ENCODE measurements at regions not wholly inside any gene's neighbourhood (a gene's known extent, or its start where the extent isn't known, plus 50 kb on each side); places are given as distances from the start of the nearest gene placed in this dataset.
"Not testable (repeated sequence)": the region's sequence is repeated elsewhere in the genome, so short reads cannot be mapped to it uniquely, and the experiment has no call there.

- DNase-seq (ENCODE audit: low read depth, low spot score): no peak
These were observed 268.2 kb downstream of the SH3GL2 start for GRCh38 chr9:17846948-17847655.

DNA sequence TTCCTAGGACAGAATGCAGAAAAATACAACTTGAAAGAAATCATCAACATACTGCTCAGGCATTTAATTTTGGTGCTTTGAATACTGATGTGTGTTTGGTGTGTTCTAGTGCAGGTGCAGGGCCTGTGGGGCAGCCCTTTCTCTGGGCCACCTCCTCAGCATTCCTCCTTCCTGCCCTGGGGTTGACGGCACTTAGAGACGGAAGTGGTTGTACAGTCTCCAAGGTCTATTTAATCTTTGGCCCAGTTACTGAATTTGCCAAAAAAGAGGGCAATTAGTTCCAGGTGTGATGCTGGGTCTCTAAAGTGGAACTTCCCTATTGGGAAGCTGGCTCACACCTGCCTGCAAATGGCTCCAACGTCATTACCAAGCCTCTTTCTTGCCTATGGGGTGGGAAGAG, 269.0 kb downstream of the SH3GL2 start:
- no peak for DNase-seq (ENCODE audit: low read depth, low spot score)

DNA sequence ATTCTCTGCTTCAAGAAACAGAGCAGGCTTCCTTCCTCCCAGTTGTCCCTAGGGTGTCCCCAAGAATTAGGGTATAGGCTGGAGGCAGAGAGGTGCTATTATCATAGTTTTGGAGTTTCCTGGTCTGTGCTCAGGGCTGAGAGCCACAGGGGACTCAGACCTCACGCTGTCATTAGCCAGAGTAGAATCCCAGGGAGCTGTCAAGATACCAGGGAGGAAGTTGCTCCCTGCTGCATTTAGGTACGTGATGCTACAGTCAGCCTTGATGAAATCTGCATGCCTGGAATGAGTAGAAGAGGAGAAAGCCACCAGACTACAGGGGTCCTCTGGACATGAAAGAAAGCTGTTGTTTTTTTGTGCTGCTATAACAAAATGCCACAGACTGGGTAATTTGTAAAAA, 273.2 kb downstream of the SH3GL2 start:
- DNase-seq (ENCODE audit: low read depth, low spot score): no peak

DNA sequence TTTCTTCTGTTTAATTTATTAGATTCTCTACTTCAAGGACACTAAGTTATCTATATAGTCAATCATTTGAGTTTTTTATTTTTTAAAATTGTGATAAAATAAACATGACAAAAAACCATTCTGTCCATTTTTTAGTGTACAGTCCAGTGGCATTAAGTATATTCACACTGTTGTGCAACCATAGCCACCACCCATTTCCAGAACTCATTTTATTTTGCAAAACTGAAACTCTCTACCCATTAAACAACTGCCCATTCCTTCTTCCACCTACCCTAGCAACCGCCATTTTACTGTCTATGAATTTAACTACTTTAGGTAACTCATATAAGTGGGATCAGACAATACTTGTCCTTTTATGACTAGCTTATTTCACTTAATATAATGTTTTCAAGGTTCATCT, 275.6 kb downstream of the SH3GL2 start:
- no peak for DNase-seq (ENCODE audit: low read depth, low spot score)

GRCh38 chr9:17856995-17857394, 278.1 kb downstream of the SH3GL2 start:
- no peak for DNase-seq (ENCODE audit: low read depth, low spot score)

GRCh38 chr9:17859228-17859627, 280.4 kb downstream of the SH3GL2 start:
- peak; percentile 1 for DNase-seq (ENCODE audit: low read depth, low spot score)

- DNase-seq (ENCODE audit: low read depth, low spot score): no peak
These were observed 281.1 kb downstream of the SH3GL2 start for GRCh38 chr9:17859987-17860386.

GRCh38 chr9:17862101-17862500, 283.2 kb downstream of the SH3GL2 start:
- no peak for DNase-seq (ENCODE audit: low read depth, low spot score)

- no peak for DNase-seq (ENCODE audit: low read depth, low spot score)
These were observed 283.8 kb downstream of the SH3GL2 start for GRCh38 chr9:17862629-17863028.

DNA sequence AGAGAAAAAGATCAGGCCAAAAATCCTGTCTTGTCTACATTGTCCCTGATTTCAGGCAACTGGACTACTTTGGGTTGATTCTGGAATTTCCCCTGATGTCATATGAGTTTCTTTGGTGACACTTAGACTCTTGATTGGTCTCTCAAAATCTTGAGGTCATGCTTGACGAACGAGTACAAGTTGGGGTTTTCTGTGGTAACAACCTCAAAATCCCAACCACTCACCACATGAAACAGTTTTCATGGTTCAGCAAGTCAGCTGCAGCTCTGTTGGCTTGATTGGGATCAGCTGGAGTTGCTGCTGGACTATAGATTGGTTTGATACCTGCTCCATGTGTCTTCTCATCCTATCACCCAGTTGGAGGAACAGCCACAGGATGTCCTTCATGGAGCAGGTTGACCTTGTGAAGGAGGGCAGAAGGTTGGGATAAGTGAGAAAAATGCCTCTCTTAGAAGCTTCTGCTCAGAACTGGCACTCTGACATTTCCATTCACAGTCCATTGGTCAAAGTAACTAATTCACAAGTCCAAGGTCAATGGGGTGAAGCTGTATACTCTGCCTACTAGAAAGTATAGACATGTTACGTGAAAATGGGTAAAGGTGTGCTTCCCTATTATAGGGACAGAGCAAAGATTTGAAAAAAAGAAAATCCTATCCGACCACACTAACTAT, 284.5 kb downstream of the SH3GL2 start:
- DNase-seq (ENCODE audit: low read depth, low spot score): no peak

DNA sequence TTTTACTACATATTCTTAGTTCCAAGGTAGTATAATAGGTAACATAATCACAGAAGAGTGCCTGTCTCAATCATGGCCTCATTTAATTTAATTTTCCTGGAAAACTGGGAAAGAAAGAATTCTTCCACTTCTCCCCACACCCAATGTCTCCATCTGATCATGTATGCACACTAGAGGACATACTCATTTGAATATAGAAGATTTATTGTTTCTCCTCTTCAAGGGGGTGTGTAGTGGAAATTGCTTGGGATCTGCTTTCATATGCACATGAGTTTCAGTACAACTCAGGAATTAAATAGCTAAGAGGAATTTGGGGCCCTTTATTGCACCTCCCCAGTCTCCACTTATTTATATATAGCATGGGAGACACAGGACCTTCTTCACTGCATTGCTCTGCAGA, 285.1 kb downstream of the SH3GL2 start:
- no peak for DNase-seq (ENCODE audit: low read depth, low spot score)

DNA sequence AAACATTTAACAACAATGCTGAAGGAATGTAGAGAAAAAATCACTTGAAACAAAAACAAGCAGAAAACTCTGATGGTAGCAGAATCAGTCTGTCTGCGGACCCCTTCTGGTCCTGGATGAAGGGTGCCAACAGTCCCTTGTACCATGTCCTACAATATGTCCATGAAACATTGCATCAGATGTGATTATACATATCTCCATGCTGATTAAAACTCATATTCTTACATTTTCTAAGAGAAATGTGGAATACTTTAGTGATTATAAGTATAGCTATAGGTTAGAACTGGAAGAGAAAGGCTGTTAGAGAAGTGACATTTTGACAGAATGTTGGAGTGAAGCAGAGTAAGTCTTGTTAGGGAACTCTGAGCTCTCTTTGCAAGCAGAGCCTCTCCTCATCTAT, 286.1 kb downstream of the SH3GL2 start:
- no peak for DNase-seq (ENCODE audit: low read depth, low spot score)

- no peak for DNase-seq (ENCODE audit: low read depth, low spot score)
These were observed 287.0 kb downstream of the SH3GL2 start for GRCh38 chr9:17865881-17866280.

- no peak for DNase-seq (ENCODE audit: low read depth, low spot score)
These were observed 291.9 kb downstream of the SH3GL2 start for GRCh38 chr9:17870722-17871121.

GRCh38 chr9:17871213-17871890, 292.5 kb downstream of the SH3GL2 start:
- no peak for DNase-seq (ENCODE audit: low read depth, low spot score)

- DNase-seq (ENCODE audit: low read depth, low spot score): no peak
These were observed 297.0 kb downstream of the SH3GL2 start for GRCh38 chr9:17875886-17876285.

DNA sequence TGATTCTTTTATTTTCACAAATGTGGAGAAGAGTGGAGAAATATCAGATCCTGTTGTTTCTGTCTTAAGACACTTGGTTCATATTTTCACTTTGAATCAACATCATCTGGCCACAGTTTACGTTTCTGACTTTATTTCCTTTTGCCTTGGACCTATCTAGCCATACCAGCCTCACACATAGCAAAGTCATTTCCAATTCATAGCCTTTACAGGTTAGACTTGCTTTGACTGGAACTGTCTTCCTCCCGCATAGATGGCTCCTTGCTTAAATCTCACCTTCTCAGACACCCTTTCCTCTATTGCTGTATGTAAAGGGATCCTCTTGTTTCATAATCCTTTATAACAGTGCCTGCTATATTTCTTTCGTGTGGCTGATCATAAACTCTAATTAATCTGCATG, 297.8 kb downstream of the SH3GL2 start:
- DNase-seq (ENCODE audit: low read depth, low spot score): no peak

- no peak for DNase-seq (ENCODE audit: low read depth, low spot score)
These were observed 300.0 kb downstream of the SH3GL2 start for GRCh38 chr9:17878810-17879370.

- DNase-seq (ENCODE audit: low read depth, low spot score): no peak
These were observed 302.5 kb downstream of the SH3GL2 start for GRCh38 chr9:17881371-17881770.

- DNase-seq (ENCODE audit: low read depth, low spot score): no peak
These were observed 304.1 kb downstream of the SH3GL2 start for GRCh38 chr9:17882688-17883594.

DNA sequence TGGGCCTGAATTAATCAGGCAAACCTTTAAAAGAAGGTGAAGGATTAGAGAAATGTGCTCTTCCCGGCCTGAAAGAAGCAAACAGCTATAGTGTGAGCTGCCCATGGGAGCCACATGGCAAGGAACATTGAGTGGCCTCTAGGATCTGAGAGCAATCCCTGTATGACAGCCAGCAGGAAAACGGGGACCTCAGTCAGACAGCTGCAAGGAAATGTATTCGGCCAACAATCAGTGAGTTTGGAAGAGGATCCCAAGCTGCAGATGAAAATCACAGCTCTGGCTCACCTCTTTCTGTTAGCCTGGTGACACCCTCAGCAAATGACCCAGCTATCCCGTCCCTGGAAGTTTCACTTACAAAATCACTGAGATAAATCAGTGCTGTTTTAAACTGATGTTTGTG, 309.2 kb downstream of the SH3GL2 start:
- DNase-seq (ENCODE audit: low read depth, low spot score): no peak

- DNase-seq (ENCODE audit: low read depth, low spot score): not testable (repeated sequence)
These were observed 310.1 kb downstream of the SH3GL2 start for GRCh38 chr9:17888964-17889363.

Data from ELF-1 (cell line).